Left lung (tissue), 4 donors: ENCODE measurements at regions not wholly inside any gene's neighbourhood (a gene's known extent, or its start where the extent isn't known, plus 50 kb on each side); places are given as distances from the start of the nearest gene placed in this dataset.

Experiments used
- ATAC-seq: fragments of 200-7000 bp; cut with Tn5 transposase; one replicate; pipeline ENCODE4 v1.9.1; 2020; ENCODE audit warnings: moderate library complexity
- DNase-seq, 4 donors: peaks; one replicate each; pipeline ENCODE4 v3.0.0-alpha.2; 2013 to 2020
- H3K27ac ChIP-seq, 2 donors: fragments of 200-600 bp; sonication (generic) in 1 of 2; one replicate each; pipeline versions ENCODE4 v1.5.0 to v1.8.0; 2020 to 2021
- H3K27me3 ChIP-seq, 2 donors: fragments of 200-600 bp; sonication (generic) in 1 of 2; one replicate each; pipeline versions ENCODE4 v1.5.0 to v1.8.0; 2020 to 2021
- H3K36me3 ChIP-seq, 2 donors: fragments of 200-600 bp; sonication (generic) in 1 of 2; one replicate each; pipeline versions ENCODE4 v1.5.0 to v1.8.0; 2020 to 2021
- H3K4me1 ChIP-seq, 2 donors: fragments of 200-600 bp; one replicate each; pipeline ENCODE4 v1.8.0; 2021
- H3K4me3 ChIP-seq, 2 donors: fragments of 200-600 bp; sonication (generic) in 1 of 2; one replicate each; pipeline versions ENCODE4 v1.5.0 to v1.8.0; 2020 to 2021; ENCODE audit warnings: mild to moderate bottlenecking in 1 of 2
- H3K9me3 ChIP-seq, 2 donors: fragments of 200-600 bp; sonication (generic) in 1 of 2; one replicate each; pipeline versions ENCODE4 v1.5.0 to v1.8.0; 2020 to 2021
- intact Hi-C, 2 donors: fragments of 100-400 bp; cut with DNase I; formaldehyde crosslinking; loops; one replicate each; pipeline versions ENCODE4 v1.11.2 to v1.14.2; 2022
- TF ChIP-seq, protein P1 (sequence below), 2 donors: fragments of 200-600 bp; sonication (generic) in 1 of 2; IDR thresholded peaks; one replicate each; pipeline versions ENCODE4 v1.5.0 to v1.8.0; 2021; ENCODE audit warnings: antibody characterized with exemption in 2 of 2
- donor health status: DM: no; HTN: yes; CAD: no.
- donor health status: DM: no; HTN: no; CAD: no.

DNA sequence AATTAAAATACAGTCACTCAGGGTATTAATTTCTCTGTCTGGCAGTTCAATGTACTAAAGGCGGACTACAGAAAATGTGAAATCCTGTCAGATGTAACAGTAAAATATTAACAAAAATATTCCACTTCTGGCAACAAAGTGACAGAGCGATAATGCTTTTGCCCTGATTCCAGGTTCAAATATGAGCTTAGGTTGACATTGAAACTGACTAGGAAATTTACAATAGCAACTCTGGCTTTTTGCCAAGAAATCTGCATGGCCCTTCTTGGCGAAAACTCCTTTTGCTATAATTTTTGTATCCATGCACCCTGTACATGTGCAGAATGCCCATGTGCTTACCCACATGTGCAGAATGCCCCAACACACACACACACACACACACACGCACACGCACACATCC, 552.2 kb downstream of the MDFIC start:
- Histone ChIP-seq H3K9me3 (no peaks in the 10 kb centered on the region), H3K27ac (no peak overlapping the region), H3K4me1 (no peaks in the 10 kb centered on the region), H3K36me3 (no peaks in the 10 kb centered on the region), H3K4me3 (no peak overlapping the region), H3K27me3 (peaks cover 12 to 32% of the 10 kb centered on the region in 2 donors)
- TF ChIP-seq, protein P1, sequence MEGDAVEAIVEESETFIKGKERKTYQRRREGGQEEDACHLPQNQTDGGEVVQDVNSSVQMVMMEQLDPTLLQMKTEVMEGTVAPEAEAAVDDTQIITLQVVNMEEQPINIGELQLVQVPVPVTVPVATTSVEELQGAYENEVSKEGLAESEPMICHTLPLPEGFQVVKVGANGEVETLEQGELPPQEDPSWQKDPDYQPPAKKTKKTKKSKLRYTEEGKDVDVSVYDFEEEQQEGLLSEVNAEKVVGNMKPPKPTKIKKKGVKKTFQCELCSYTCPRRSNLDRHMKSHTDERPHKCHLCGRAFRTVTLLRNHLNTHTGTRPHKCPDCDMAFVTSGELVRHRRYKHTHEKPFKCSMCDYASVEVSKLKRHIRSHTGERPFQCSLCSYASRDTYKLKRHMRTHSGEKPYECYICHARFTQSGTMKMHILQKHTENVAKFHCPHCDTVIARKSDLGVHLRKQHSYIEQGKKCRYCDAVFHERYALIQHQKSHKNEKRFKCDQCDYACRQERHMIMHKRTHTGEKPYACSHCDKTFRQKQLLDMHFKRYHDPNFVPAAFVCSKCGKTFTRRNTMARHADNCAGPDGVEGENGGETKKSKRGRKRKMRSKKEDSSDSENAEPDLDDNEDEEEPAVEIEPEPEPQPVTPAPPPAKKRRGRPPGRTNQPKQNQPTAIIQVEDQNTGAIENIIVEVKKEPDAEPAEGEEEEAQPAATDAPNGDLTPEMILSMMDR (IDR thresholded peaks at IDR 0.05) = no peak
- ATAC-seq = no peak
- intact Hi-C loops = no loop called here
- peak in 1 of 4 donors; percentile 4 for DNase-seq

DNA sequence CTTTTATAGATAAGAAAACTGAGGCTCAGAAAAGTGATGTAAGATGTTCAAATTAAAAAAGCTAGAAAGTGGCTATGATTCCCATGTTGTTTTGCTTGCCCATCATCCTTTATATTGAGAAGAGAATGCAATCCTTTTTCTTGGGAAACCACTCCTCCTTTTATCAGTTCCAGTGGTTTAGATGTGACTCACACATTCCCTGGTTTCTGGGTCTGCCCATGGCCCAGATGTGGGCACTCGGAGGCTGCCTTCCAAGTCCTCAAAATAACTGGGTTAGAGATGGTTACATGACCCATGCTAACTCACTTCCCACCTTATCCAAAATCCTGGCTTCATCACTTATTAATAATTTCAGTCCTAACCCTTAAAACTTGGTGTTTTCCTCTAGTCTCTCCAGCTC, 550.0 kb downstream of the MDFIC start:
- H3K27ac ChIP-seq = no peak overlapping the region
- intact Hi-C loops = no loop called here
- no peaks in the 10 kb centered on the region for H3K9me3 ChIP-seq
- H3K27me3 ChIP-seq = peaks cover 0 to 14% of the 10 kb centered on the region in 2 donors
- H3K4me3 ChIP-seq = no peak overlapping the region
- DNase-seq (no peak), ATAC-seq (no peak)
- TF ChIP-seq, protein P1 (IDR thresholded peaks at IDR 0.05) = no peak
- no peaks in the 10 kb centered on the region for H3K36me3 ChIP-seq
- H3K4me1 ChIP-seq = no peaks in the 10 kb centered on the region

DNA sequence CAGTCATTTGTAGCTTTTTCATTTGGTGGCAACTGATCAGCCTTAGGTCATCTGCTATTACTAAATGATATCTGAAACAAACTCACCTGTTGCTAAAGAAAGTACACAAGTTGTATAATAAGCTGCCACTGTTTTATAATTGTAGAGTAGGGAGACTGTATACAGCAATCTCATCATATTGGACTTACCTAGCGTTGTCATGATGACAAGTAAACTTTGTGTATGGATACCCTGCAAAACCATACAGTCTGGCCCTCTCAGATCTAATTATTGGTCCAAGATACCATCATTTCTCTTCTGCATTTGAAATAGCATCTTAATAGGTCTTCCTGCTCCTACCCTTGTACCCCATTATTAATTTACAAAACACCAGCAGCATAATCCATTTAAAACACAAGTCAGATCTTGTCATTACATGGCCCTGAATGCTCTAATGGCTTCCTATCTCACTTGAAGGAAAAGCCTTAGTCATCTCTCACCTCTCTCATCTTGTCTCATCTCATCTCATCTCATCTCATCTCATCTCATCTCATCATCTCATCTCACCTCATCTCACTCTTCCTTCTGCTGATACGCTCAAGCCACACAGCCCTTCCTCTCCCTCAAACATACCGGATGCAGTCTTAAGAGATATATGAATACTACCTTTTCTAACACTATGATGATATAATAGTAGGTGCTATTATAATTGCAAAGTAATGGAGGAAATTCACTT, 540.6 kb downstream of the MDFIC start:
- intact Hi-C loops = no loop called here
- Histone ChIP-seq H3K27ac (no peak overlapping the region), H3K9me3 (no peaks in the 10 kb centered on the region), H3K4me3 (no peak overlapping the region), H3K27me3 (no peaks in the 10 kb centered on the region), H3K36me3 (no peaks in the 10 kb centered on the region), H3K4me1 (no peaks in the 10 kb centered on the region)
- no peak for ATAC-seq
- DNase-seq = no peak
- TF ChIP-seq, protein P1 (IDR thresholded peaks at IDR 0.05) = no peak

DNA sequence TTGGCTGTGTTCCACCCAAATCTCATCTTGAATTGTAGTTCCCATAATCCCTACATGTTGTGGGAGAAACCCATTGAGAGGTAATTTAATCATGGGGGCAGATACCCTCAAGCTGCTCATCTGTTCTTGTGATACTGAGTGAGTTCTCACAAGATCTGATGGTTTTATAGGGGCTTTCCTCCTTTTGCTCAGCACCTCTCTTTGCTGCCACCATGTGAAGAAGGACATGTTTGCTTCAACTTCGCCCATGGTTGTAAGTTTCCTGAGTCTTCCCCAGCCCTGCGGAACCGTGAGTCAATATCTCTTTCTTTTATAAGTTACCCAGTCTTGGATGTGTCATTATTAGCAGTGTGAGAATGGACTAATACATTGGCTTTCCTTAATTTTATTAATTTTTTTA, 527.8 kb downstream of the MDFIC start:
- Histone ChIP-seq H3K36me3 (no peaks in the 10 kb centered on the region), H3K27ac (no peak overlapping the region), H3K4me3 (no peak overlapping the region), H3K4me1 (no peaks in the 10 kb centered on the region), H3K9me3 (peaks cover 0 to 4% of the 10 kb centered on the region in 2 donors), H3K27me3 (no peaks in the 10 kb centered on the region)
- TF ChIP-seq, protein P1 (IDR thresholded peaks at IDR 0.05) = no peak
- no peak for DNase-seq
- no peak for ATAC-seq
- intact Hi-C loops = no loop called here

DNA sequence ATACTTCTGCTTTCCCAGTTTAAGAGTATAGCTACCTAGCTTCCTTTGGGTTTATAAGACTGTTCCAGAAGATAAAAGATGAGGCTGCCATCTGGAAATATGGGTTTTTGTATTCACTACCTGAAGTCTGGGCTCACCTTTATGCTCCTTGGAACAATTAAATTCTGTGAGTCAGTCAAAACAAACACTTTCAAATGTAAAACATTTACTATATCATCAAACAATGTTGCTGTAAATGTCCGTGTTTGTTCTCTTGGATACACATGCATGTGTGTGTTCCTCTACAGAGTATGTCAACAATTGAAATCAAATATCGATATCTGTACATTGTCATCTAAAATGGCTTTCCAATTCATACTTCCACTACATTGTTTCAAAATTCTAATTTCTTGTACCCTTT, 525.6 kb downstream of the MDFIC start:
- Histone ChIP-seq H3K27me3 (no peaks in the 10 kb centered on the region), H3K4me3 (no peak overlapping the region), H3K4me1 (no peaks in the 10 kb centered on the region), H3K27ac (no peak overlapping the region), H3K9me3 (peaks cover 0 to 4% of the 10 kb centered on the region in 2 donors), H3K36me3 (no peaks in the 10 kb centered on the region)
- TF ChIP-seq, protein P1 (IDR thresholded peaks at IDR 0.05) = no peak
- no peak for ATAC-seq
- no peak for DNase-seq
- intact Hi-C loops = no loop called here
